ENCODE measurements at regions not wholly inside any gene's neighbourhood (a gene's known extent, or its start where the extent isn't known, plus 50 kb on each side); places are given as distances from the start of the nearest gene placed in this dataset.

DNA sequence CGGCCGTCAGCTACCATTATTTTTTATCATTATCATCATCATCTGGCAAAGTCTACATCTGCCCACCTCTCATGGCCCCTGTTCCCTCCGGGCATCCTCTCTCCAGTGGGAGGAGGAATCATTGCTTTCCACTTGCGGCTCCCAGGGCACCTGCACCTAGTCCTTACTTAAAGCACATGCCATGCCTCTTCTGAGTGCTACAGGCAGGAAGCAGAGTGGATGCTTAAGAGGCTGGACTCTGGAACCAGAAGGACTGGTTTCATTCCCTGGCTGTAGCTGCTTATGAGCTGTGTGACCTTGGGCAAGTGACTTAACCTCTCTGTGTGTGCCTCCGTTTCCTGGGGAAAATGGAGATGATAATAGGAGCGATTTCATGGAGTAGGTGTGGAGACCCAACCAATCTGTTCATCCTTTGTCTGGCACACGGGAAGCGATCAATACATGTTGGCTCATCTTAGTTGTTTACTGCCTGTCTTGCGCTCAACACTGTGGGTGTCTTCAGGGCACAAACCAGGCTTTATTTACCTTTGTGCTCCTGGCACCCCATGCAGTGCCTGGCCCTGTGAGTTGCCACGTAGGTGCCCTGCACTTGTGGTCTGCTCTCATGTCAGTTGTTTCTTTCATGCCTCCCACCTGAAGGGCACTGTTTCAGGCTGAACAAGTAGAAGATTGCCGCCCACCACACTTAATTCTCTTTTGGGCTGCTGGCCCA, 317.0 kb upstream of the SULF2 start:
- Histone ChIP-seq H3K4me3 (ENCODE audit: low read depth, low read length) (no peak overlapping the region), H3K27me3 (ENCODE audit: insufficient read depth, low read depth, severe bottlenecking) (no peaks in the 10 kb centered on the region), H3K36me3 (no peaks in the 10 kb centered on the region), H3K9me3 (ENCODE audit: severe bottlenecking) (peaks cover 19% of the 10 kb centered on the region), H3K27ac (no peak overlapping the region)
- no peak for DNase-seq
- no peak for TF ChIP-seq CTCF (IDR thresholded peaks at IDR 0.05; ENCODE audit: low read depth, low read length)

- TF ChIP-seq CTCF (IDR thresholded peaks at IDR 0.05; ENCODE audit: low read depth, low read length): no peak
- H3K27me3 ChIP-seq (ENCODE audit: insufficient read depth, low read depth, severe bottlenecking): no peaks in the 10 kb centered on the region
Observed at GRCh38 chr20:48100483-48100882, 315.2 kb upstream of the SULF2 start.

GRCh38 chr20:48098866-48099265, 313.6 kb upstream of the SULF2 start:
- peak overlapping the region; percentile 52 for H3K27ac ChIP-seq
- TF ChIP-seq CTCF (IDR thresholded peaks at IDR 0.05; ENCODE audit: low read depth, low read length): no peak
- peak overlapping the region; percentile 9; the same call in 1 of the 2 replicates for H3K4me3 ChIP-seq (ENCODE audit: low read depth, low read length)
- H3K27me3 ChIP-seq (ENCODE audit: insufficient read depth, low read depth, severe bottlenecking): no peaks in the 10 kb centered on the region
- peak; percentile 32 for DNase-seq
- H3K36me3 ChIP-seq: no peaks in the 10 kb centered on the region
- H3K9me3 ChIP-seq (ENCODE audit: severe bottlenecking): no peaks in the 10 kb centered on the region

More at GRCh38 chr20:48100483-48100882, 315.2 kb upstream of the SULF2 start:
- no peak overlapping the region for H3K27ac ChIP-seq
- DNase-seq: no peak
- H3K36me3 ChIP-seq: no peaks in the 10 kb centered on the region
- H3K9me3 ChIP-seq (ENCODE audit: severe bottlenecking): peaks cover 9% of the 10 kb centered on the region
- no peak overlapping the region for H3K4me3 ChIP-seq (ENCODE audit: low read depth, low read length)

DNA sequence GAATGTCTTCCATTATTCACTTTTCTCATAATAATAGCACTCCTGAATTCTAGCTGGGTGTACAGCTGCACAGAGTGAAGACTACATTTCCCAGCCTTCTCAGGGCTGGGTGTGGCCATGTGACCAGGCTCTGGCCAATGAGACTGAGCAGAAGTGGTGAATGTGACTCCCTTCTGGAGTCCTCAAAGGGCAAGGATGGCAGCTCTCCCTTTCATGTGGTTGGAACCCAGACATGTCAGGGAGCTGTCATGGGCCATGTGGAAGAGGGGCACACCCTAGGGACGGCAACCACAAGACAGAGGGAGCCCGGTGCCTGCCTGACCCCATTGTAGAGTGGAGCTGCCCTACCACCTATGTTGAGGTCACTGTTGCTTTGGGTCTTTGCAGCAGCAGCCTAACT, 312.8 kb upstream of the SULF2 start:
- Histone ChIP-seq H3K9me3 (ENCODE audit: severe bottlenecking) (no peaks in the 10 kb centered on the region), H3K27ac (no peak overlapping the region), H3K36me3 (no peaks in the 10 kb centered on the region), H3K27me3 (ENCODE audit: insufficient read depth, low read depth, severe bottlenecking) (no peaks in the 10 kb centered on the region), H3K4me3 (ENCODE audit: low read depth, low read length) (no peak overlapping the region)
- TF ChIP-seq CTCF (IDR thresholded peaks at IDR 0.05; ENCODE audit: low read depth, low read length): no peak
- DNase-seq: peak; percentile 22

DNA sequence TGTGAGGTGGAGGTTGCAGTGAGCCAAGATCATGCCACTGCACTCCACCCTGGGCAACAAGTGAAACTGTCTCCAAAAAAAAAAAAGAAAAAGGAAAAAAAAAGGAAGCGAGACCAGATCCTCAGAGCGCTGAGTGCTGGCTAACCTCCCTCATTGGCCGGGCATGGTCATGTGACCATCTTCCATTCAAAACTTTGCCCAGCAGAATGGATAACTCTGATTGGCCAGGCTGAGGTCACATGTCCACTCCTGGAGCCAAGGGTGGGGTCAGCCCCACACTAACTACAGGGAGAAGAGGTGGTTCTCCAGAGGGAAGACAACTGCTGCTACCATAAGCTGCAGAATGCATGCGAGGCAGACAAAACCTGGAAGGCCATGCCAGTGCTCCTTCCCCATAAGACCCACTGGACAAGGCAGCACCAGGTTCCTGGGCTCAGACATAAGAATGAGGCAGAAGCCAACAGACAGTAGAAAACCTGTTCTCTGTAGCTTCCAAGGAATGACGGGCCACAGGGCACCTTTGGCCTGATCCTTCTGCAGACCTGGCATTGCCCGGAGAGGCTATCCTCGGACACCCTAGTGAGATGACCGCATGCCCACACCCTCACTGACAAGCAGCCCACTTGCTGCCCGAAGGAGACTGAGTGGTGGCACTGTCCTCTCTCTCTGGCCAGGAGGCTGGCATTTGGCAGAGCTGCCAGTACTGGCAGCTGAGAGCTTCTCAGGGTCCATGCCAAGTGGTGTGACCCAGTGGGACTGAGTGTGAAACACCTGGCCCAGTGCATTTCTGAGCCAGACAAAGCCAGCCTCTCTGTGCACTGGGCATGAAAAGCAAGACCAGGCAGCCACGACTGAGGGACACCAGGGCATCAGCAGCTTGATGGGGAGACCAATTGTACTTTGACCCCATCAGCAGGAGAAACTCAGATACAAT, 311.9 kb upstream of the SULF2 start:
- Histone ChIP-seq H3K27me3 (ENCODE audit: insufficient read depth, low read depth, severe bottlenecking) (no peaks in the 10 kb centered on the region), H3K4me3 (ENCODE audit: low read depth, low read length) (no peak overlapping the region), H3K9me3 (ENCODE audit: severe bottlenecking) (no peaks in the 10 kb centered on the region), H3K36me3 (no peaks in the 10 kb centered on the region), H3K27ac (no peak overlapping the region)
- DNase-seq: no peak
- no peak for TF ChIP-seq CTCF (IDR thresholded peaks at IDR 0.05; ENCODE audit: low read depth, low read length)

Measured in WERI-Rb-1 (cell line).